ENCODE measurements at regions not wholly inside any gene's neighbourhood (a gene's known extent, or its start where the extent isn't known, plus 50 kb on each side); places are given as distances from the start of the nearest gene placed in this dataset.
"Not testable (repeated sequence)": the region's sequence is repeated elsewhere in the genome, so short reads cannot be mapped to it uniquely, and the experiment has no call there.

DNA sequence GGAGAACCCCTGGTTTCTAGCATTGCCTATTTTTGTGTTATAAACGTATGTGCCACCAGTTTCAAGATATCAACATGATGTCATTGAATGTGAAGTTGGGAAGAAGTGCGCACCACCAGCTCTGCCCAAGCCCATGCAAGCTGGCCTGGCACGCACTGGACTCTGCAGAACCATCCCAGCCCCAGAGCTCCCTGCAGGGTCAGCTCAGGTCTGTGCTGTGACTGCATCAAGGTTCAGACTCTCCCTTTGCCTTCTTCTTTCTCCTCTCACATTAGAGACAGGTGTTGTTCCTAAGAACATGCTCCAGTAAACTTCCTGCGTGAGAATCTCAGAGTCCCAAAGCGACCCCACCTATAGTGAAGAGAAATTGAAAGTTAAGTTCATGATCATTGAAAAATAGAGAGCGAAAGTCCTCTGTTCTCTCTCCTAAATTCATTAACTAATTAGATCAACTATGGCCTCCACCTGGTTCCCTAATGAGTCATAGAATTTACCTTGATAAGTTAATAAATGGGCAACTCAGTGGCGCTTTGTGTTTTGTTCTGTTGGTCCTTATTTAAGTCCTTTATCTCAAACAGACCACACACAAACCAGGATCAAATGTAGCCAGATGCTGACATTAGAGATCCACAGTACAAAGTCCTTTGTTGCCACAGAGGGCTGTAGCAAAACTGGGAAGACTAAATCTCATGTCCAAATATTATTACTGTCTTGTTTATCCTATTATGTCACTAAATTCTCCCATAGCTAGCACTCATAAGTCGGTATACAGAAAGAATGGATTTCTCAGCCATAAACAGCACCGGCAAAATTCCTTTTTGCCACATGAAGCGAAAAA lies 432.3 kb downstream of the STK39 start:
- Histone ChIP-seq H3K4me1 (peaks cover 0 to 11% of the 10 kb centered on the region in 2 donors), H3K4me3 (no peak overlapping the region), H3K9me3 (no peaks in the 10 kb centered on the region), H3K36me3 (no peaks in the 10 kb centered on the region), H3K27me3 (no peaks in the 10 kb centered on the region), H3K27ac (no peak overlapping the region)
- in situ Hi-C loops (cut with MboI; ENCODE audit: low sequenced_read_pairs in 4 of 4) = no loop called here
- intact Hi-C loops (cut with DNase I; ENCODE audit: low total_unique reads) = no loop called here
- ATAC-seq = no peak
- no peak for TF ChIP-seq POLR2A (IDR thresholded peaks at IDR 0.05)
- TF ChIP-seq, protein P1, sequence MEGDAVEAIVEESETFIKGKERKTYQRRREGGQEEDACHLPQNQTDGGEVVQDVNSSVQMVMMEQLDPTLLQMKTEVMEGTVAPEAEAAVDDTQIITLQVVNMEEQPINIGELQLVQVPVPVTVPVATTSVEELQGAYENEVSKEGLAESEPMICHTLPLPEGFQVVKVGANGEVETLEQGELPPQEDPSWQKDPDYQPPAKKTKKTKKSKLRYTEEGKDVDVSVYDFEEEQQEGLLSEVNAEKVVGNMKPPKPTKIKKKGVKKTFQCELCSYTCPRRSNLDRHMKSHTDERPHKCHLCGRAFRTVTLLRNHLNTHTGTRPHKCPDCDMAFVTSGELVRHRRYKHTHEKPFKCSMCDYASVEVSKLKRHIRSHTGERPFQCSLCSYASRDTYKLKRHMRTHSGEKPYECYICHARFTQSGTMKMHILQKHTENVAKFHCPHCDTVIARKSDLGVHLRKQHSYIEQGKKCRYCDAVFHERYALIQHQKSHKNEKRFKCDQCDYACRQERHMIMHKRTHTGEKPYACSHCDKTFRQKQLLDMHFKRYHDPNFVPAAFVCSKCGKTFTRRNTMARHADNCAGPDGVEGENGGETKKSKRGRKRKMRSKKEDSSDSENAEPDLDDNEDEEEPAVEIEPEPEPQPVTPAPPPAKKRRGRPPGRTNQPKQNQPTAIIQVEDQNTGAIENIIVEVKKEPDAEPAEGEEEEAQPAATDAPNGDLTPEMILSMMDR (IDR thresholded peaks at IDR 0.05 in 4 of 5, conservative IDR thresholded peaks at IDR 0.05 in 1 of 5) = no peak
- no peak for DNase-seq

DNA sequence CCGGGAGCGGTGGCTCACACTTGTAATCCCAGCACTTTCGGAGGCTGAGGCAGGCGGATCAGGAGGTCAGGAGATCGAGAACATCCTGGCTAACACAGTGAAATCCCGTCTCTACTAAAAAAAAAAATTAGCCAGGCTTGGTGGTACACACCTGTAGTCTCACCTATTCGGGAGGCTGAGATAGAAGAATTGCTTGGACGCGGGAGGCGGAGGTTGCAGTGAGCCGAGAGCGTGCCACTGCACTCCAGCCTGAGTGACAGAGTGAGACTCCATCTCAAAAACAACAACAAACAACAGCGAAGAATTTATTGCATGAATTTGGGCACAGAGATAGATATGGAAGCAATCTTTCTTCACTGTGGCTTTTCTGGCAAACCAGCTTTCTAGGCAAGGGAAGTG lies 432.9 kb downstream of the STK39 start:
- in situ Hi-C loops (cut with MboI; ENCODE audit: low sequenced_read_pairs in 4 of 4); ATAC-seq; H3K4me3 ChIP-seq; H3K9me3 ChIP-seq; H3K36me3 ChIP-seq; H3K27ac ChIP-seq; DNase-seq; intact Hi-C loops (cut with DNase I; ENCODE audit: low total_unique reads); H3K27me3 ChIP-seq: not testable (repeated sequence)
- H3K4me1 ChIP-seq = peaks cover 0 to 11% of the 10 kb centered on the region in 2 donors

DNA sequence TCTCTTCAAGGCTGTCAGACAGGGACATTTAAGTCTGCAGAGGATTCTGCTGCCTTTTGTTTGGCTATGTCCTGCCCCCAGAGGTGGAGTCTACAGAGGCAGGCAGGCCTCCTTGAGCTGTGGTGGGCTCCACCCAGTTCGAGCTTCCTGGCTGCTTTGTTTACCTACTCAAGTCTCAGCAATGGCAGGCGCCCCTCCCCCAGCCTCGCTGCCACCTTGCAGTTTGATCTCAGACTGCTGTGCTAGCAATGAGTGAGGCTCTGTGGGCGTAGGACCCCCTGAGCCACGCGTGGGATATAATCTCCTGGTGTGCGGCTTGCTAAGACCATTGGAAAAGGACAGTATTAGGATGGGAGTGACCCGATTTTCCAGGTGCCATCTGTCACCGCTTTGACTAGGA lies 437.6 kb downstream of the STK39 start:
- H3K27ac ChIP-seq; in situ Hi-C loops (cut with MboI; ENCODE audit: low sequenced_read_pairs in 4 of 4): not testable (repeated sequence)

DNA sequence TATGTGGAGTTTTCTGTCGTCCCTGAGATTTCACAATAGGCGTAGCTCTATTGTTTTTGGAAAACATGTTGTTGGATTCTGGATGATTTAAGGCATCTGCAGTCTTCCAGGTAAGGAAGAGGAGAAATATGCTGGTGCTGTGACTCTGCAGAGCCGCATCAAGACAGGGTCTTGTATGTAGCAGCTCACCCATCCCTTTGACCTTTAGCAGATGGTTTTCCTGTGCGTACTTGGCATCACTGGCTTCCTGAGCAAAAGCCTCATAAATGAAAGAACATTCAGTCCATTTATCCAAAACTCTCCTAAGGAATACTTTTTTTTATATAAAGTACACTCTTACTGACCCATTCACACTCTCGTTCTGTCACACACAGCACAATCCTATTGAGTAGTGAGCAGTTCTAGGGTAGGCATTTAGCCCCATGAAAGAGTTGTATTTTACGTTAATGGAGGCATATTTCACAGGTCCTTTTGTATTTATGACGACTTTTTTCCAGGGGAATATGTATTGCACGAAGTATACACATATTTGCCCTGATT lies 443.9 kb downstream of the STK39 start:
- Histone ChIP-seq H3K4me1 (peaks cover 0 to 17% of the 10 kb centered on the region in 2 donors), H3K9me3 (no peaks in the 10 kb centered on the region), H3K27ac (no peak overlapping the region), H3K36me3 (no peaks in the 10 kb centered on the region), H3K4me3 (no peak overlapping the region), H3K27me3 (no peaks in the 10 kb centered on the region)
- TF ChIP-seq, protein P1 (IDR thresholded peaks at IDR 0.05 in 4 of 5, conservative IDR thresholded peaks at IDR 0.05 in 1 of 5) = no peak
- TF ChIP-seq POLR2A (IDR thresholded peaks at IDR 0.05) = no peak
- DNase-seq (no peak), ATAC-seq (no peak)
- intact Hi-C loops (cut with DNase I; ENCODE audit: low total_unique reads) = no loop called here
- in situ Hi-C loops (cut with MboI; ENCODE audit: low sequenced_read_pairs in 4 of 4) = no loop called here

More for the DNA sequence above, 437.6 kb downstream of the STK39 start:
- H3K9me3 ChIP-seq; ATAC-seq; H3K4me3 ChIP-seq; H3K4me1 ChIP-seq; H3K27me3 ChIP-seq; DNase-seq; H3K36me3 ChIP-seq; intact Hi-C loops (cut with DNase I; ENCODE audit: low total_unique reads): not testable (repeated sequence)

DNA sequence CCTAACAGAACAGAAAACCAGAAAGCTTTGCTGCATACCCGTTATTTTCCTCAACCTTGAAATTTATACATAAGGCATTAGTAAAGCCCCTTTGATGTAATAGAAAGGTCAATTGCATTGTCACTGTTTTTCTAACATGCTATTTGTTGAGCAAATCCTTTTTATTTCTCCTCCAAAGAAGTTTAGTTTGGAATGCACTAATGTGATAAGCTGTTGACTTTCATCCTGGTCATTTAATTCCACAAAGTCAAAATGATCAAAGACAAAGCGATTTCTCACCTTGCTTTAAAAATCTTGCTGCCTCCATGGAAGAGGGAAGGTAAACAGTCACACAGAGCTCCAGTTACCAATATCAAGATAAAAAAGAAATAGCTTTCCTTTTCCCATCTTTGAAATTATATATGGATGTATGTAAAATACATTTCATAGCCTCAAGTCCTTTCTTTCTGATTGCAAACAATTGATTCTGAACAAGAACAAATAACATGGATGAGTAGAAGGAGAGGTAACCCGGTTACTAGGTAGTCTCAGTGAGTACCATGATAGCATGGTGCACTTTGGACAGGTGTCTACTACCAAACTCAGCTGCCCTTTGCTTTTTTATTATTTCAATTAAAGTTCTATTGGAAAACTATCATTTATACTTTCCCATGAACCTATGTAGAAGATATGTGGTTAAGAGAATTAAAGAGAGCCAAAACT lies 452.7 kb downstream of the STK39 start:
- Histone ChIP-seq H3K27me3 (no peaks in the 10 kb centered on the region), H3K4me3 (no peak overlapping the region), H3K27ac (no peak overlapping the region), H3K36me3 (no peaks in the 10 kb centered on the region), H3K4me1 (peaks cover 0 to 10% of the 10 kb centered on the region in 2 donors), H3K9me3 (no peaks in the 10 kb centered on the region)
- in situ Hi-C loops (cut with MboI; ENCODE audit: low sequenced_read_pairs in 4 of 4) = no loop called here
- intact Hi-C loops (cut with DNase I; ENCODE audit: low total_unique reads) = no loop called here
- TF ChIP-seq, protein P1 (IDR thresholded peaks at IDR 0.05 in 4 of 5, conservative IDR thresholded peaks at IDR 0.05 in 1 of 5) = no peak
- no peak for TF ChIP-seq POLR2A (IDR thresholded peaks at IDR 0.05)
- DNase-seq (no peak), ATAC-seq (no peak)

Measured in gastrocnemius medialis (tissue), 4 donors.